ENCODE measurements at regions not wholly inside any gene's neighbourhood (a gene's known extent, or its start where the extent isn't known, plus 50 kb on each side); places are given as distances from the start of the nearest gene placed in this dataset.

DNA sequence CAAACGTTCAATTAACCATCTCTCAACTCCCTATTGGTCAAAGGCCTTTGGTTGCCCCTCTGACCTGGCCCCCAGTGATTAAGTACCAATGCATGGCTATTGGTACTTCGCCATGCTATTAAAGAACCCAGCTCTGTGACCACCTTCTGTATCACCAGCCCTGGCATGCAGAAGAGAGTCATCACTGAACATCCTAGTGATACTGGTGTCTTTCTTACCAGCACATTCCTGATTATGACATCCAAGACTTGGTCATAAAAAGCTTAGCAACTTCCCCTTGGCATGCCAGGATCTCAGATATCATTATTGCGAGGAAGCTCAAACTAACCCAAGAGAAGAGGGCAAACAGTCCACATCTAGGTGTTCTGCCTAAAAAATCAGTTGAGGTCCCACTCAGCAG lies 122.3 kb upstream of the OTUD4 start:
- in situ Hi-C loops (cut with MboI; ENCODE audit: low pct_unique_long_range_greater_than_20kb in 2 of 9, low sequenced_read_pairs in 9 of 9, unreplicated experiment in 9 of 9), result no loop called here
- no peak for ATAC-seq (replicated peaks in 6 of 8)

DNA sequence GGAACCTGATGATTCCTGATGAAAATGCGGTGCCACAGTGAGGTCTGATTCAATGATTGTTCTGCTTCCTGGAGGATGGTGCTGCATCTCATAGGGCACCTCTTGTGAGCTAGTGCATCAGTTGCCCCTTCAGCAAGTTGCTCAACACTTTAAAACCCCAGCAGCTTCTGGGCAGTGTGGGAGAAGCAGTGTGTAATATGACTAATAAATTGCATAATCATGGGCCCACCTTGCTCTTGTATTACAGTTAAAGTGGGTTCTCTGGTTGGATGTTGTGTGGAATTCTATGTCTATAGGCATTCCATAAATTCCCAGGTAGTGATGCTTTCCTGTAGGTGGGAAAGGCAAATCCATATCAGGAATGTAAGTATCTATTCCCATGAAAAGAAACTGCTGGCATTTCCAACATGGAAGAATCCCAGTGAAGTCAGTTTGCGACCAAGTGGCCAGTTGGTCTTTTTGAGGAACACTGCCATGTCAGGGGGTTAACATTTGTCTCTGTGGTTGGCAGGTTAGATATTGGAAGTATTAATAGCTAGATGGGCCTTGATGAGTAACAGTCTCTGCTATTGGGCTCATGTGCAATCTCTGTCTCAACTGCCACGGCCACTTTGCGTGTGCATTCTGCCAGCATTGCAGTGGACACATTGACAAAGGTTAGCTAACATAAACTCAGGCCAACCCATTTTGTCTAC lies 121.1 kb upstream of the OTUD4 start:
- in situ Hi-C loops (cut with MboI; ENCODE audit: low pct_unique_long_range_greater_than_20kb in 2 of 9, low sequenced_read_pairs in 9 of 9, unreplicated experiment in 9 of 9), result no loop called here
- no peak for ATAC-seq (replicated peaks in 6 of 8)
- Histone ChIP-seq H3K4me3 (no peak overlapping the region), H3K27ac (no peak overlapping the region), H3K4me1 (replicated peaks in 1 of 2) (no peaks in the 10 kb centered on the region)
- WGBS, 10 experiments, result 77 to 100% (median 100%) methylated on average over 1 to 4 of the region's 4 CpGs; no CpG with 5 or more reads in 3 of the 10 experiments

More for the DNA sequence above, 122.3 kb upstream of the OTUD4 start:
- Histone ChIP-seq H3K4me3 (no peak overlapping the region), H3K27ac (no peak overlapping the region), H3K4me1 (replicated peaks in 1 of 2) (no peaks in the 10 kb centered on the region)
- WGBS, 10 experiments, result 33 to 86% (median 51%) methylated on average over 1 to 3 of the region's 3 CpGs; no CpG with 5 or more reads in 3 of the 10 experiments

DNA sequence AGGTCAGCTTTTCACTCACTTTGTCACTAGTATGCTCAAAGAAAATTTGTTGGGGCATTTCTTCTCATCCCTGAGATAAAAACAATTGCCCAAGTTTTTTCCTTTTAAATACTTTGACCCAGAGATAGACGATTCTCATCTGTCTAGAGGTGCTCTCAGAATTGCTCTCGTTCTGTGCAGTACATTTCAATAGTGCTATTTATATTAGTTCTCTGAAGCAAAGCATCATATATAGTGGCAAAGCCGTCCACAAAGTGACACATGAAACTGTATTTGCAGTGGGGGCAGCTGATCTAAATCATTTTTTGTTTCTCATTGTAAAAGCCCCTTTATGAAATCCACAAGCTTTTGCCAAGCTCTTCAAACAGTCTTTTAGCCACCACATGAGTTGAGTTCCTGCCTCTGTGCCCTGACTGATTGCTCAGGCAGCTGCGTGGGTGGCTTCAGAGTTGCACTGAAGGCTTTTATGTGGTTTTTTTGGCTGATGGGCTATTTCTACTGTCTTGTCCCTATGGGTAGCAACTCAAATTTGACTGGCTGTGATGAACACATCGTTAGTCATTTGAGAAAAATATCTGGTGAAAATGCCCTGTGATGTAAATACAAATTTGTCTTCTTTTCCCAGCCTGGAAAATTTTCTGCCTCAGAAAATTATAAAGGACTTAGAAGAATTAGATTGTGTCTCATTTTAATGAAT lies 119.1 kb upstream of the OTUD4 start:
- in situ Hi-C loops (cut with MboI; ENCODE audit: low pct_unique_long_range_greater_than_20kb in 2 of 9, low sequenced_read_pairs in 9 of 9, unreplicated experiment in 9 of 9), result no loop called here
- Histone ChIP-seq H3K4me3 (no peak overlapping the region), H3K4me1 (replicated peaks in 1 of 2) (no peaks in the 10 kb centered on the region), H3K27ac (no peak overlapping the region)
- ATAC-seq (replicated peaks in 6 of 8), result peak in 1 of 8 experiments; percentile 23
- 5 to 100% (median 64%) methylated on average over 1 to 5 of the region's 5 CpGs for WGBS, 10 experiments

DNA sequence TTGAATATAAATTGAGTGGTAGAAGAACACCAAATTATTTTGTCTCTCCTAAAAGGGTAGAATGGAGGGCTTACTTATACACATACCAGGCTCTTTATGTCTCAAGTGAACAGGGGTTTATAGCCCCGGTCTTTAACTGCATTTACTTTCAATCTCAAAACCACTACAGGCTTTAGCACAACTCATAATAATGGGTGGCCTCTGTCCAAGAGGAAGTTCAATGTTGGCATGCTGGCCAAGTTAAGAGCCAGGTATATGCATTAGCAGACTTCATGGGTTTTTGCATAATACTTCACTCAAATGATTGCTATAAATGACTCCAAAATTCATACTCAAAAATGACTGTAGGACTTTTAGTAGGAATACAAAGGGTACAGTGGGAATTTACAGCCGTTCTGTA lies 118.5 kb upstream of the OTUD4 start:
- Histone ChIP-seq H3K27ac (no peak overlapping the region), H3K4me3 (no peak overlapping the region), H3K4me1 (replicated peaks in 1 of 2) (no peaks in the 10 kb centered on the region)
- in situ Hi-C loops (cut with MboI; ENCODE audit: low pct_unique_long_range_greater_than_20kb in 2 of 9, low sequenced_read_pairs in 9 of 9, unreplicated experiment in 9 of 9), result no loop called here
- no peak for ATAC-seq (replicated peaks in 6 of 8)
- WGBS, 10 experiments, result 33 to 100% (median 69%) methylated on average over 1 to 2 of the region's 2 CpGs; no CpG with 5 or more reads in 1 of the 10 experiments

DNA sequence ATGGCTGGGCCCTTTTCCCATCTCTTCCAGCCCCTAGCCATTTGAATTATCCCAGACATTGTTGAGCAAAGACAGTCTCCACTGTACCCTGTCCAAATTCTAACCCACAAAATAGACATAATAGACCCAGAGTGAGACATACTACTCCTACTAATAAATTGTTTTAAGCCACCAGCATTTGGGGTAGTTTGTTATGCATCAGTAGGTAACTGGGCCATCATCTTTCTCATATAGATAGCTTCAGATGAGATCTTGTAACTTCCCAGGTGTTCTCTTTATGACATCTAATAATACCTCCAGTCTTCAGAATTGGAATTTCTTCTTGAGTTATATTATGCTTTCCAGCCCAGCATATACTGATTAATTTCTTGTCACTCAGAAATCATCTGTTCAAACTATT lies 117.2 kb upstream of the OTUD4 start:
- in situ Hi-C loops (cut with MboI; ENCODE audit: low pct_unique_long_range_greater_than_20kb in 2 of 9, low sequenced_read_pairs in 9 of 9, unreplicated experiment in 9 of 9), result no loop called here
- ATAC-seq (replicated peaks in 6 of 8), result no peak
- Histone ChIP-seq H3K27ac (no peak overlapping the region), H3K4me1 (replicated peaks in 1 of 2) (no peaks in the 10 kb centered on the region), H3K4me3 (no peak overlapping the region)

DNA sequence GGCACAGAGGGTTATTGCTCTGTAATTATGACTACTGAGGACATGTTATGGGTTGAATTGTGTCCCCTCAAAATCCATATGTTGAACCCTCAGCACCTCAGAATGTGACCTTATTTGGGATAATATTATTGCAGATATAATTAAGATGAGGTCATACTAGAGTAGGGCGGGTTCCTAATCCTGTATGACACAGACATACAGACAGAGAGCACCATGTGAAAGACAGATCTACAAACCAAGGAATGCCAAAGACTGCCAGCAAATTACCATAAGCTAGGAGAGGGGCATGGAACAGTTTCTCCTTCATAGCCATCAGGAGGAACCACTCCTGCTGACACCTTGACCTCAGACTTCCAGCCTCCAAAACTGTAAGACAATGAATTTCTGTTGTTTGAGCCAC lies 115.2 kb upstream of the OTUD4 start:
- H3K4me1 ChIP-seq (replicated peaks in 1 of 2), result no peaks in the 10 kb centered on the region
- no peak overlapping the region for H3K4me3 ChIP-seq
- peak in 3 of 8 experiments; percentile 86 to 97 (median 94) for ATAC-seq (replicated peaks in 6 of 8)
- H3K27ac ChIP-seq, result no peak overlapping the region
- in situ Hi-C loops (cut with MboI; ENCODE audit: low pct_unique_long_range_greater_than_20kb in 2 of 9, low sequenced_read_pairs in 9 of 9, unreplicated experiment in 9 of 9), result no loop called here
- 50 to 100% (median 82%) methylated on average over 1 of the region's 1 CpG; no CpG with 5 or more reads in 4 of the 10 experiments for WGBS, 10 experiments

DNA sequence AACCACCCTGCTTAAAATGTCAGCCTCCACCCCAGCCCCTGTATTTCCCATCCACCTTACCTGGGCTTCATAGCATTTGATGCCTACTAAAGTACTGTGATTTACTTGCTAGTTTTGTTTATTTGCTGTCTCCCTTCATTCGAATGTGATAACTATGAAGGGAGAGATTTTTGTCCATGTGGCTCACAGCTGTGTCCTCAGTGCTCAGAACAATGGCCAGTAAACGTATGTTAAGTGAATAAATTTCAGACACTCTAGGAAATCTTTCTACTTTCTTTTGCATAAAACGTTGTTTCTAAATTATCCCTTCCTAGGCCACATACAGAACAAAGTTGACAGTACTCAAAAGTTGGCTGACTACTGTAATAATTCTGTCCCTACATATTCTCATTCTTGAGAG lies 114.7 kb upstream of the OTUD4 start:
- H3K27ac ChIP-seq, result no peak overlapping the region
- in situ Hi-C loops (cut with MboI; ENCODE audit: low pct_unique_long_range_greater_than_20kb in 2 of 9, low sequenced_read_pairs in 9 of 9, unreplicated experiment in 9 of 9), result no loop called here
- H3K4me1 ChIP-seq (replicated peaks in 1 of 2), result no peaks in the 10 kb centered on the region
- WGBS, 10 experiments, result 0 to 75% (median 36%) methylated on average over 1 to 3 of the region's 3 CpGs; no CpG with 5 or more reads in 2 of the 10 experiments
- H3K4me3 ChIP-seq, result no peak overlapping the region
- peak in 3 of 8 experiments; percentile 40 to 83 (median 71) for ATAC-seq (replicated peaks in 6 of 8)

DNA sequence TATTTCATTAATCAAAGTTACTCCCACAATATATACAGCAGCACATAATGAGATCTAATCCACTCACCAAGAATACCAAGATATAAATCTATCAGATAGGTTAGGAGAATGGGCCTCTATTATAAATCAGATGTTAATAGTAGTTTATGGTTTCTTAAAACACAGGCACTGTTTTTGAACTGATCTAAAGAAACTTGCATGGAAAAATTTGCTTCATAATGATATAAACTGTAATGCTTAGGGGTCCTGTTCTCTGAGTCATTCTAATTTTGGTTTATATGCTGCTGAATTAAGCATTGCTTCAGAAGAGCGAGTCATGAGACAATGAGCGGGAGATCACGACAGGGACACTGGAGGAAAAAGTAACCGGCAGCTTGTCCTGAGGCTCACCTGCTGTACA lies 113.3 kb upstream of the OTUD4 start:
- in situ Hi-C loops (cut with MboI; ENCODE audit: low pct_unique_long_range_greater_than_20kb in 2 of 9, low sequenced_read_pairs in 9 of 9, unreplicated experiment in 9 of 9), result no loop called here
- H3K4me3 ChIP-seq, result no peak overlapping the region
- peak in 1 of 8 experiments; percentile 39 for ATAC-seq (replicated peaks in 6 of 8)
- 70 to 100% (median 80%) methylated on average over 2 to 4 of the region's 4 CpGs; no CpG with 5 or more reads in 4 of the 10 experiments for WGBS, 10 experiments
- H3K4me1 ChIP-seq (replicated peaks in 1 of 2), result no peaks in the 10 kb centered on the region
- H3K27ac ChIP-seq, result no peak overlapping the region

DNA sequence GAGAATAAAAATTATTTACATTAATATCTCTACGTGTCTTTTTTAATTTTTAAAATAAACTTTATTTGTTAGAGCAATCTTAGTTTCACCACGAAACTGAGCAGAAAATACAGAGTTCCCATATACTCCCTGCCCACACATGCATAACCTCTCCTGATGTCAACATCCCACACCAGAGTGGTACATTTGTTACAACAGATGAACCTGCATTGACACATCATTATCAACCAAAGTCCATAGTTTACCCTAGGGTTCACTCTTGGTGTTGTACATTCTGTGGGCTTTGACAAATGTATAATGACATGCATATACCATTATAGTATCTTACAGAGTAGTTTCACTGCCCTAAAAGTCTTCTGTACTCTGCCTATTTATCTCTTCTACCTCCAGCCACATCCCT lies 110.6 kb upstream of the OTUD4 start:
- Histone ChIP-seq H3K4me3 (no peak overlapping the region), H3K27ac (no peak overlapping the region), H3K4me1 (replicated peaks in 1 of 2) (no peaks in the 10 kb centered on the region)
- ATAC-seq (replicated peaks in 6 of 8), result no peak
- WGBS, 10 experiments, result 50 to 100% (median 78%) methylated on average over 1 to 2 of the region's 2 CpGs
- in situ Hi-C loops (cut with MboI; ENCODE audit: low pct_unique_long_range_greater_than_20kb in 2 of 9, low sequenced_read_pairs in 9 of 9, unreplicated experiment in 9 of 9), result no loop called here

DNA sequence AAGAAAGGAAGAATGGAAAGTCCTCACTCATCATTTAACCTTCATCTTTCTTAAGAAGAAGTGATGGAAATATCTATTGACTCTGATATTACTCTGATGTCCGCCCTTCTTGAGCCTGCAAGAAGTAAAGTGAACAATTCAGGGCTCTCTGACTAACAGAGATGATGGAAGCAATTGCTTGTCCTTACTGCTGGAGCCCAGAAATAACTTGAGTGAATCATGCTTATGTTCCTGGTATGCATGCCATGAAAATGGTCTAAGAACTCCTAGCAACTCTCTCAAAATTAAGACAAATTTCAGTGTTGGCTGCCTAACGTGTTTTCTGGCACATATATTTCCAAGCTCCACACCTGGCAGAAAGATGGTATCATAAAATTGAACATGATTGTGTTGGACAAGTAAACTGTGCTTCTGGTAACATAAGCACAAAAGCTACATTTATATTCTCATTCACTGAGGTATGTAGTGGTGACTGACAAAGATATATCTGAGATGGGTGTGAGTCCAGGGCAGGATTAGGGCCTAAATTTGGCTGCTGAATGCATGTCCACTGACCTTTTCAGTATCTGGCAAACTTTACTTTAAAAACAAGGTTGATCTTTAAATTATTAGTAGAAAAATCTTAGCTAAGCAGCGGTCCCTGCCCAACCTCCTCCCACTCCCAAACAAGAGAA lies 109.2 kb upstream of the OTUD4 start:
- peak in 3 of 8 experiments; percentile 32 to 92 (median 78) for ATAC-seq (replicated peaks in 6 of 8)
- in situ Hi-C loops (cut with MboI; ENCODE audit: low pct_unique_long_range_greater_than_20kb in 2 of 9, low sequenced_read_pairs in 9 of 9, unreplicated experiment in 9 of 9), result no loop called here
- WGBS, 10 experiments, result 13 to 100% (median 64%) methylated on average over 1 to 3 of the region's 3 CpGs; no CpG with 5 or more reads in 1 of the 10 experiments
- H3K27ac ChIP-seq, result no peak overlapping the region
- H3K4me3 ChIP-seq, result no peak overlapping the region
- no peaks in the 10 kb centered on the region for H3K4me1 ChIP-seq (replicated peaks in 1 of 2)

DNA sequence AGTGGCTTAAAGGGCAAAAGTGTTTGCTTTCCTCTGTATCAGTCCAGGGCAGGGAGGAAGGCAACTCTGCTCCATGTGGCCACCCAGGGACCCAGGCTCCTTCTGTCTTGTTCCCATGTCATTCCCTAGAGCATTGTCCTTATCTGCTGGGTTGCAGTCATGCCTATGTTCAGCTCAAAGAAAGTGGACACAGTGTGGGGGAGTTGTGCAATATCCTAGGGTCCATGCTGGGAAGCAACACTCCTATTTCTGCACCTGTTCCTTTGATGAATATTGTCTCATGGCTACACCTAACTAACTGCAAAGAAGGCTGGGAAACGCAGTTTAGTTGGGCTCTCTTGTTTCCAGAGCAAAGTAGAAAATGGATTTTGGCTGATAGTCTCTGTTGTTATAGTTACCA lies 107.0 kb upstream of the OTUD4 start:
- WGBS, 10 experiments, result 0 to 100% (median 88%) methylated on average over 1 of the region's 1 CpG; no CpG with 5 or more reads in 4 of the 10 experiments
- Histone ChIP-seq H3K4me3 (no peak overlapping the region), H3K4me1 (replicated peaks in 1 of 2) (no peaks in the 10 kb centered on the region), H3K27ac (no peak overlapping the region)
- no peak for ATAC-seq (replicated peaks in 6 of 8)
- in situ Hi-C loops (cut with MboI; ENCODE audit: low pct_unique_long_range_greater_than_20kb in 2 of 9, low sequenced_read_pairs in 9 of 9, unreplicated experiment in 9 of 9), result no loop called here

DNA sequence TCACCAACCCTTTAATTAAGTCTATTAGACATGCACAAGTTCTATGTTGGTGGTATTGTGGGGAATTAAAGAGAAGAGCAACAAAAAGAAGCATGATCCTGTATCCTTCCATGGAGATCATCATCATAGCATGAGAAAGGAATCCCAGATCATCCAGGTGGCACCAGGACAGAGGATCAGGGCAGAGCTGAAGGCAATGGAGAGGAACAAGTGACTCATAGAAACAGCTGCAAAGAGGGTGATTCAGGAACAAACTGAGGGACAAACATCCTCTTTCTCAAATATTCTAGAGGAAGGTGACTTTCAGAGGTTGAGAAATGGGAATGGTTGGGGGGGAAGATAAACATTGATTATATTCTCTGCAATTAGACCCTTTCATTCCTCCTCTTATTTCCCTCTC lies 105.5 kb upstream of the OTUD4 start:
- ATAC-seq (replicated peaks in 6 of 8), result peak in 1 of 8 experiments; percentile 31
- in situ Hi-C loops (cut with MboI; ENCODE audit: low pct_unique_long_range_greater_than_20kb in 2 of 9, low sequenced_read_pairs in 9 of 9, unreplicated experiment in 9 of 9), result no loop called here
- Histone ChIP-seq H3K4me1 (replicated peaks in 1 of 2) (no peaks in the 10 kb centered on the region), H3K27ac (no peak overlapping the region), H3K4me3 (no peak overlapping the region)

DNA sequence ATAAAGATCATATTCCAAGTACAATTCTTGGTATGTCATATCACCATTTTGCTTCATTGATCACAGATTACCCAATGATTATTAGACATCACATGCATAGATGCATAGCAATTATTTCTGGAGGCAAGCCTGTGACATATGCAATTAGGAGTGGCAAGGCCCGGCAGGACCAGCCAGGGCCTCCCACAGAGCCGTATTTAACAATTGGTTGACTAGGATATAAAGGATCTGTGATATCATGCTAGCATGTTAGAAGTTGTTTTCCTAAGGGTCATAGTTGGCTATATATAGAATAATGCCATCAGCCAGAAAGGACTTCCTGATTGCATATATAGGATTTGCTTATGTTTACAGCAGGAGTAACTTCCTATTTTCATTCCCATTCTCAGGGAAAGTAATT lies 103.5 kb upstream of the OTUD4 start:
- in situ Hi-C loops (cut with MboI; ENCODE audit: low pct_unique_long_range_greater_than_20kb in 2 of 9, low sequenced_read_pairs in 9 of 9, unreplicated experiment in 9 of 9), result no loop called here
- 49 to 100% (median 80%) methylated on average over 1 to 2 of the region's 2 CpGs; no CpG with 5 or more reads in 4 of the 10 experiments for WGBS, 10 experiments
- H3K27ac ChIP-seq, result no peak overlapping the region
- no peak overlapping the region for H3K4me3 ChIP-seq
- no peak for ATAC-seq (replicated peaks in 6 of 8)
- peaks cover 5 to 19% of the 10 kb centered on the region in 2 donors for H3K4me1 ChIP-seq (replicated peaks in 1 of 2)

All from motor neuron (in vitro differentiated cells).